RWPE2 (cell line): ENCODE measurements at regions not wholly inside any gene's neighbourhood (a gene's known extent, or its start where the extent isn't known, plus 50 kb on each side); places are given as distances from the start of the nearest gene placed in this dataset.

Experiments used
- ATAC-seq: fragments of 200-7000 bp; cut with Tn5 transposase; 3 replicates; pipeline ENCODE4 v1.9.1; 2021; ENCODE audit warnings: low read depth
- DNase-seq: peaks from one replicate; pipeline ENCODE4 v3.0.0-alpha.2; 2020; ENCODE audit warnings: low spot score
- H3K27ac ChIP-seq: fragments of 450-650 bp; 2 replicates; pipeline ENCODE4 v1.5.1; 2017; ENCODE audit warnings: mild to moderate bottlenecking; ENCODE audit not compliant: poor library complexity, severe bottlenecking
- H3K27me3 ChIP-seq: fragments of 250-450 bp; sonication (Bioruptor Pico); 2 replicates; pipeline ENCODE4 v1.5.1; 2021; ENCODE audit warnings: mild to moderate bottlenecking, moderate library complexity; ENCODE audit not compliant: insufficient read depth, poor library complexity, severe bottlenecking
- H3K36me3 ChIP-seq: fragments of 250-450 bp; sonication (Bioruptor Pico); 2 replicates; pipeline ENCODE4 v1.5.1; 2020; ENCODE audit warnings: low read depth, mild to moderate bottlenecking, moderate library complexity
- H3K4me1 ChIP-seq: fragments of 250-450 bp; sonication (Bioruptor Pico); 2 replicates; pipeline ENCODE4 v1.5.1; 2021; ENCODE audit warnings: mild to moderate bottlenecking, moderate library complexity; ENCODE audit not compliant: insufficient read depth, poor library complexity, severe bottlenecking
- H3K4me3 ChIP-seq: fragments of 250-450 bp; sonication (Bioruptor Pico); 2 replicates; pipeline ENCODE4 v1.5.1; 2021; ENCODE audit warnings: mild to moderate bottlenecking, moderate library complexity; ENCODE audit not compliant: severe bottlenecking
- H3K9me3 ChIP-seq: fragments of 250-450 bp; sonication (Bioruptor Pico); 2 replicates; pipeline ENCODE4 v1.5.1; 2021; ENCODE audit warnings: mild to moderate bottlenecking, moderate library complexity; ENCODE audit not compliant: severe bottlenecking
- TF ChIP-seq, protein P1 (sequence below): fragments of 450-650 bp; IDR thresholded peaks from one replicate; pipeline ENCODE4 v1.5.1; 2017; ENCODE audit warnings: mild to moderate bottlenecking, moderate library complexity; ENCODE audit not compliant: poor library complexity, severe bottlenecking

DNA sequence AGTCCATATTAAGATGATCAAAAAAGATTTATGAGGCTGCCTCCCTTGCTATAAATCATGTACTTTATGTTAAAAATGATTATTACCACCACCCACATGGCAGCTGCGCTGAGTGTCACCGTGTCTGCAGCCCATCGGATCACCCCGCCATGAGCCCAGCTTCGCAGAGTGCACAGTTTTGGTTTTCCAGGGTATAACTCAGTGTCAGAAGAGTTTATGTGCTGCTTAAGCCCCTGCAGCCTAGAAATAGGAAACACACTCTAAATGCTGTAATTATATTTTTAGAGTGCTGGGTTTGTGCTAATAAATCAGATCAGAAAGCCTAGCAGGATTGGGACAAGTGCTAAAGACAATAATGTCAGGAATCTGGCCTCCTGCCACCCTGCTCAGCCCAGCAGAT, 54.7 kb upstream of the ONECUT1 start:
- TF ChIP-seq, protein P1, sequence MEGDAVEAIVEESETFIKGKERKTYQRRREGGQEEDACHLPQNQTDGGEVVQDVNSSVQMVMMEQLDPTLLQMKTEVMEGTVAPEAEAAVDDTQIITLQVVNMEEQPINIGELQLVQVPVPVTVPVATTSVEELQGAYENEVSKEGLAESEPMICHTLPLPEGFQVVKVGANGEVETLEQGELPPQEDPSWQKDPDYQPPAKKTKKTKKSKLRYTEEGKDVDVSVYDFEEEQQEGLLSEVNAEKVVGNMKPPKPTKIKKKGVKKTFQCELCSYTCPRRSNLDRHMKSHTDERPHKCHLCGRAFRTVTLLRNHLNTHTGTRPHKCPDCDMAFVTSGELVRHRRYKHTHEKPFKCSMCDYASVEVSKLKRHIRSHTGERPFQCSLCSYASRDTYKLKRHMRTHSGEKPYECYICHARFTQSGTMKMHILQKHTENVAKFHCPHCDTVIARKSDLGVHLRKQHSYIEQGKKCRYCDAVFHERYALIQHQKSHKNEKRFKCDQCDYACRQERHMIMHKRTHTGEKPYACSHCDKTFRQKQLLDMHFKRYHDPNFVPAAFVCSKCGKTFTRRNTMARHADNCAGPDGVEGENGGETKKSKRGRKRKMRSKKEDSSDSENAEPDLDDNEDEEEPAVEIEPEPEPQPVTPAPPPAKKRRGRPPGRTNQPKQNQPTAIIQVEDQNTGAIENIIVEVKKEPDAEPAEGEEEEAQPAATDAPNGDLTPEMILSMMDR = no peak
- Histone ChIP-seq H3K4me1 (no peaks in the 10 kb centered on the region), H3K36me3 (no peaks in the 10 kb centered on the region), H3K4me3 (no peak overlapping the region), H3K27me3 (peaks cover 14% of the 10 kb centered on the region), H3K27ac (no peak overlapping the region), H3K9me3 (no peaks in the 10 kb centered on the region)
- ATAC-seq = no peak
- DNase-seq = no peak
